Posterior cingulate gyrus (tissue), 11 donors: ENCODE measurements at regions not wholly inside any gene's neighbourhood (a gene's known extent, or its start where the extent isn't known, plus 50 kb on each side); places are given as distances from the start of the nearest gene placed in this dataset.

Experiments used
- DNase-seq, 10 donors: peaks; one replicate each; pipeline versions ENCODE4 v3.0.0 to v3.0.0-alpha.2; 2020 to 2021; ENCODE audit warnings: mixed read lengths in 3 of 10
- intact Hi-C: fragments of 100-400 bp; cut with DNase I; formaldehyde crosslinking; loops from one replicate; pipeline ENCODE4 v1.15.1; 2023

DNA sequence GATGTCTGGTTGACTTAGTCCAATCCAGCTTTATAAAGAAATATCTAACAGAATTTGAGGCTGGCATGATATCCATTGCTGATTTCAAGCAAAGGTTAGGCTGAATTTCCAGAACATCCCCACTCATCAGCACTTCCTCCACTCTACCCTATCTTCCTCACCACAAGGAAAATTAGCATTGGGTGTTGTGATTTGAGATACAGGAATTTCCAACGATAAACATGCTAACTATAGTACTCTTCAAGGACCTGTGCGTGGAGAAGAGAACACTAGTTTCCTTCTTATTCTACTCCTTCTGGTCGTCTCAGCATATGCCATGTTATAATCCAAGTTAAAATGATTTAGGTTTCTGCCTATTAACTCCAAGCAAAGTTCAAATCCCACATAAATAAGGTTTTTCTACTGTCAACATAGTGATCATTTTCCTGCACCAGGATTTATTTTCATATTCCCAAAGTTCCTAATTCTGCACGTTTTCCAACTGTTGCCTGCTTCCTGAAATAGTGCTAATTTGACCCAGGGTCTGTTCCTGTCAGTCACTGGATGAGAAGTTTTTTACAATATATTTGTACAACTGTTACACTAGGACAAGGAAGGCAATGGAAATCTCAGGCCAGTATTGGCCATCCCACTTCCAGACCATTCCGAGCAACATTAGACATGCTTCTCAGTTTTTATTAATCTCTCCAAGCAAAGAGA, 177.6 kb upstream of the EDNRA start:
- no peak for DNase-seq
- intact Hi-C loops, result no loop called here

DNA sequence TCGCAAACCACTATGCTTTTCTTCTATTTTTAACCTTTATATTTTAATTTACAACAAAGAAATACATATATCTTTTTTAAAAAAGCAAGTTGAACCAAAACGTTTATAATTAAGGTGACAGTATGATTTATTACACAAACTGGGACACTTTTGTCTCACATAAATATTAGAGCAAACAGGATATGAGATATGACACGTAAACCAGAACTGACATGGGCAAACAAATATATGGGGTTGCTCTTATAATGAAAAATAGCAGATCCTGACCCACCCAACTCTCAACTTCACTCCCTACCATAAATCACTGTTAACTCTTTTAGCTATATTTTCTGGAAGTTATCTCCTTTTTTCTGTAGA, 177.0 kb upstream of the EDNRA start:
- DNase-seq, result no peak

DNA sequence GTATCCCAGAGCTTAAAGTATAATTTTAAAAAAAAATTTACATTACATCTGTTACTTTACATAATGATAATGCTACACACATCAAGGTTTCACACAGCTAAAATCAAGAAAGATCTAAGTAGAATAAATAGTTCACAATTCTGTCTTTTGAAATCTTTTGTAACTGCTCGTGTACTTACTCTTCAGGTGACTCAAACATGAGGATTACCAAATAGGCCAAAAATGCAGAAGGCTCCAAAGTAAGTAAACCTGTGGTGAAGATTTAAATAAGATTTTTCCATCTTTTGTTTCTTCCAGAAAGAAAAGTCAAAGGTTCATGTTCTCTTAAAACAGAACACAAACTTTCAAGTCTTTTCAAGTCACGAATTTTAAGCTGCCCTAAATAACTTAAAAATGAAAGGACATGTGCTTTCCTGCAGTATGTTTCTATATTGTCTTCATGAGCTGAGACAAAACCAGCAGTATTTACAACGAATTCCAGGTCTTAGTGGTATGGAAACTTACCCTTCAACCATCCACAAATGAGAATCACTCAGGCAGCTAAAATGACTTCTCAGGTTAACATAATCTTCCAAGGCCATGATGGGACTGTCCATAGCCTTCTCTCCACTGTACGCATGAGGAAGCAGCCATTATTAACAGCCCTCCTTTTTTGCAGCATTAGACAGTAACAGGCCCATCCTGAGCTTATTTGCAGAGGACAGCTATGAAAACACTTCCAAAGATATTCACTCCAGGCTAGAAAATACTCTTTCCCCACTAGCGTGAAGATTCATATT, 172.8 kb upstream of the EDNRA start:
- no peak for DNase-seq
- intact Hi-C loops, result no loop called here

More for the DNA sequence above, 177.0 kb upstream of the EDNRA start:
- intact Hi-C loops, result no loop called here

GRCh38 chr4:147309434-147309833, 171.5 kb upstream of the EDNRA start:
- intact Hi-C loops, result no loop called here
- no peak for DNase-seq

GRCh38 chr4:147310312-147310711, 170.6 kb upstream of the EDNRA start:
- intact Hi-C loops, result no loop called here
- no peak for DNase-seq

DNA sequence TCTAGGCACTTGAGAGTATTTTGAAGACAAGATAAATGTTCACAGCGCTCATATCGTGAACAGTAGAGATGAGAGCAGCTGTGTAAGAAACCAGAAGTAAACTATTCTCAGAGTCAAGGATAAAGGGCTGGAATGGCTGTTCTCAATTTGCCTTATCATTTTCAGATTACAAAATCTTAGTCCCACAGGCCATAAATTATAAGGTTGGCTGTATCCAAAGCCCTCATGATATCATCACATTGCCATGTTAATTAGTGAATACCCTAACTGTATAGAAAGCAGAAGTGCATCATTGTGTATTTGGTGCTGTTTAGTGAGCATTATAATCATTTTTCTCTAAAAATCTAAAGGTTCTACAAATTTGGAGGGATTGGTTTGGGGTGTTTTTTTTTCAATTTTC, 168.9 kb upstream of the EDNRA start:
- intact Hi-C loops, result no loop called here
- DNase-seq, result no peak

DNA sequence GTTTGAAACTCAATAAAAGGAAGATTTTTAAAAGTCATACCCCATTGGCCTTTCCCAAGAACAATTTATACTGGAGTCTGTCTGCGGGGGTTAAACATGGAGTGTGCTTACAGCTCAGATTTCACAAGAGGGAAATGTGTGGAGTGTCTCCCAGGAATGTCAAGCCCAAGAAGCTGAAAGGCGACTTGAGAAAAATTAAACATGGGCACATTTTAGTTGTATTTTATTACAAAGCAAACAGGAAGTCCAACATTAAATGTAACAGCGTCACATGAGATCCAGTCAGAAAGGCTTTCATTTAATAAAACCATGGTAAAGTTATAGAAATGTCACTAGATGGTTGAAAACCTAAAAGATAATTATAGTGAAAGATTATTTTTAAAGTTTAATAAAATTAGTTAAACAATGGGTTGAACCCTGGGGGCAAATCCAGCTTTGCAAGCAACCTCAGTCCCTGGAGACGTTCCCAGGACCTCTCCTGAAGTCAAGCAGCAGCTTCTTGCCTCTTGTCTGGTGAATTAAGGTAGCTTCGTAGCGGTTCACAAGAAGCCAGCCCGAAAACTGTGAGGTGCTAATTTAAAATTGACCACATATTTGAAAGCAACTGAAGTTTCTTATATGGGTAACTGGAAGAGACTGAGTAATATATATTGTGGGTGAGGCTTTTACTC, 168.4 kb upstream of the EDNRA start:
- no peak for DNase-seq
- intact Hi-C loops, result no loop called here

DNA sequence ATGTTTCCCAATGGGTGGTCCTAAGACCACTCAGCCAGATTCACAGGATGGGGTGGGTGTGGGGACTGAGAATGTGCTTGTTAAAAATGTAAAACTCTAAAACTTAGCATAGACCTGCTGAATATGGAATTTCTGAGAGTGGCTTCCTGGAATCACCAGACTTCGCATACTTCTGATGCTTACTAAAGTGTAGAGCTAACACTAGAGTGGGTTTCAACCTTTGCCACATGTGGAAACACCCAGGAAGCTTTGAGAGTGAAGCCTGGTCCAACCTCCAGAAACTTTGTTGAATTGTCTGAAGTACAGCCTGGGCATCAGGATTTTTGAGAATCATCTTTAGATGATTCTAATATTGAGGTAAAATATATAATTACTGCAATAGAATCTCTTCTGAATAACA, 167.8 kb upstream of the EDNRA start:
- intact Hi-C loops, result no loop called here

GRCh38 chr4:147318586-147318985, 162.3 kb upstream of the EDNRA start:
- no peak for DNase-seq
- intact Hi-C loops, result no loop called here

More for the DNA sequence above, 167.8 kb upstream of the EDNRA start:
- DNase-seq, result no peak

DNA sequence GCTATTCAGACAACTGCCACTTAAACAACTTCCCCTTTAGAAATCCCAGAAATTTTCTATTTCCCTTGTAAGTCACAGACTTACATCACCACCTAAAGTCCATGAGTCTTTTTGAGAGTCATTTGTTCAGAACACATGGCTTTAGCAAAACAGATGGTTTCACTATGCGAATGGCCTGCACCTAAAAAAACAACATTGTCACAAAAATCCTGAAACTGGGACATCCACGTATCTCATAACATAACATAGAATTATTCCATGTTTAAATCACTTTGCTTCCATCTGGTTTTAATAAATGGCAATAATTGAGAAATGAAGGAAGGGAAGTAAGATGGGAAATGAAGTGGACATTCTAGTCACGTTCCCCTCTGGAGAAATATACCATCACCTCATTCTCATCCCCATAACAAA, 155.3 kb upstream of the EDNRA start:
- intact Hi-C loops, result no loop called here
- DNase-seq, result no peak

DNA sequence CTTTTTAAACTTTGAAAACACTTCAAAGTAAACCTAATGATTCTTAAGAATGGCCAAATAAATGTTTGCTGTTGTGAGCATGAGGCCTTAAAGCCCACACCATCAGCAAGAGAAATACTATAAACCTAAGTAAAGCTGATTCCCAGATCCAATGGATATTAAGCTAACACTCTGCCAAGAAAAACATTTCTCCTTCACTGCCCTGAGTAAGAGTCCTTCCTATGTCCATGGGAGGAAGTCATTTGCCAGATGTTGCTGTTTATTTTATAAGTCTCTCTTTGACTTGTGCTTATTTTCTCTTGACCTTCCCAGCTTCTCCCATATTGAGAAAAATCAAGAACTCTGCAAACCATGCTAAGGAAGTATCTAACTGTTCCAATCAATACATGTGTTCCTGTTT, 154.3 kb upstream of the EDNRA start:
- DNase-seq, result no peak
- intact Hi-C loops, result no loop called here

DNA sequence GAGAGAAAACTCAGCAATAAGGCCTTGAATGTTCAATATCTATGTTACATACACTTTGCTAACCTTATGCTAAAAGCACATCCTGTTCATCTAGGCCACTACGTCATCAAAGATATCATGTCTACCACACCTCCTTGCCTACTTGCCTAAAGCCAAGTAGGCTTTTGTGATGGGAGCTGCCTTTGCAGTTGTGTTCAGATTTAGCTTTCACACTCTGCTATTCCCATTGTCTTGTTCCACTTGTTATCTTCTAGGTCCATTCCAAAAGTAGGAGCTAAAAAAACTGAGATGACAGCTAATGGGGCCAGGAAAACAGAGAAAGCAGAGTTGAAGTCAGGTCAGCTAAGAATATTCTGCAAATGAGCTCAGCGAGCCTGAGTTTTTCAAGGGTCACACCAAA, 153.6 kb upstream of the EDNRA start:
- intact Hi-C loops, result no loop called here
- DNase-seq, result no peak

- intact Hi-C loops, result no loop called here
- DNase-seq, result no peak
These were observed 152.7 kb upstream of the EDNRA start for GRCh38 chr4:147328189-147328588.

- intact Hi-C loops, result no loop called here
These were observed 152.0 kb upstream of the EDNRA start for GRCh38 chr4:147328756-147329446.

GRCh38 chr4:147332091-147332490, 148.8 kb upstream of the EDNRA start:
- intact Hi-C loops, result no loop called here

More at GRCh38 chr4:147328756-147329446, 152.0 kb upstream of the EDNRA start:
- DNase-seq, result no peak

DNA sequence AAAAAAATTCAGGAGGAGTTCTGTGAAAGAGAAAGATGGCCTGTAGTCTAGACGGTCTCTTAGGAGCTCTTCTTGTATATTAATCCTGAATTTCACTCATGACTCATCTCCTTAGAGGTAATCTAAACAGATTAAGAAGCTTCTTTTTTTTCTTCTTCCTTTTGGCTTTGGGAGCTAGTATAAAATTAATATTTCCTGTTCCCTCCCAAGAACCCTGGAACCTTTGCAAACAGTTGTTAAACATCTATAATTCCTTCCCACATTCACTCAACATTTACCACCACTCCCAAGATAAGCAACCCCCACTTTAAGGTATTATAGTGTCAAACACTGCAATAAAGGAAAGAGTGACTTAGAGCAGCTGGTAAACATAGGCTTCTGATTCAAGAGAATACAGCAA, 146.4 kb upstream of the EDNRA start:
- intact Hi-C loops, result no loop called here
- no peak for DNase-seq

More at GRCh38 chr4:147332091-147332490, 148.8 kb upstream of the EDNRA start:
- no peak for DNase-seq

DNA sequence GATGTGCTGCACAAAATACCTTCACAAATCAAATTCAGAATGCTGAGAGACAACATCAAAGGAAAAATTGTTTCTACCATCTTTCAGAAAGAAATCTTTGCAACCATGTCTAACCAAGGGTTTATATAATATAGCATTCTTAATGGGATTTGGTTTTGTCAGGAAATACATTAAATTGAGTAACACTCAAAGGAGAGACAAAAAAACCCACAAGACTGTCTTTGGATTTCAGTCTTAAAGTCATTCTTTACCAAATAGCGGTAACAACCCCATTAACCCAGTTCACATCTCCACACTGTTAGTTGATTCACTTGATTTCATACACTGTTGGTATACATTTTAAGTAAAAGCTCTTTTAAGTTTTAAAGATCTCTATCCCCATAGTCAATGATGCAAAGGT, 145.7 kb upstream of the EDNRA start:
- no peak for DNase-seq
- intact Hi-C loops, result no loop called here

DNA sequence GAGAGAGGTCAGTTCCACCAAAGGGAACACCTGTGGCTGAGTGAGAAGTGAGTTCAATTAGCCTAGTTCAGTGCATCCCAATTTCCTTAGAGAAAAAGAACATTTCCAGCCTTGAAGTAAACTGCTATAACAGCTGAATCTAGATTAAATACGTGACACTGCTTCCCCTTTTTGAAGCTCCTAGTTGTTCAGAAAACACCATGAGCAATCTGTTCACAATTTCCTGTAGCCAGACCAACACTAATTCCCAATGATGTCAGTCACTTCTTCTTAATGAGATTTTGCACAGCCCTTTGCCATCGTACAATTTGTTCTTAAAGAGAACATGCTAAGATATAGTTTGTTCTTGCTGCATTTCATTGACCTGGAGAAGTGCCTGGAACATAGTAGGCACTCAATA, 144.6 kb upstream of the EDNRA start:
- intact Hi-C loops, result no loop called here
- DNase-seq, result no peak

GRCh38 chr4:147339100-147339499, 141.8 kb upstream of the EDNRA start:
- intact Hi-C loops, result no loop called here
- DNase-seq, result no peak

GRCh38 chr4:147340111-147340510, 140.8 kb upstream of the EDNRA start:
- no peak for DNase-seq
- intact Hi-C loops, result no loop called here

DNA sequence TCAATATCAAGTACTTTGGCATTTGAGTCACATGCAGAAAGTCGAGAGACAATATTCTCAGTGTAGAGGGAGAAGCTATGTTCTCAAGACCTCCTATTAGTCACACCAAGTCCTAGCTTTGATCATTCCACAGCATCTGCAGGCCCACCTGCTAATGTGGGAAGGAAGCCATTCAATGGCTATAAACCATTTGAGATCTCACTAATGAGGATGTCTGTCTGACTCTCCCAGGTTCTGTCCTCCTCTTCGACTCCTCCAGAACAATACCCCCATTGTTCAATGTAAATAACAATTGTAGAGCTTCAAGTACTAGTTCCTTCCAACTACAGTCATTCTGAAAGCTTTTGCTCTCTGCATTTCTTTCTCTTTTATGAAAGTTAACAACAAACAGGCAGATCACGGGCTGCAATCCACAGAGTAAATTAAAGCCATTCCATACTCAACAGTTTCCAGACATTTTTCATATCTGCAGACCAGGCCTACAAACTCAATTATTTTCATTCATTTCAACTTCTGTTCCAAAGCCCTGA, 140.2 kb upstream of the EDNRA start:
- intact Hi-C loops, result no loop called here
- DNase-seq, result no peak
